K562 (cell line): ENCODE measurements at regions not wholly inside any gene's neighbourhood (a gene's known extent, or its start where the extent isn't known, plus 50 kb on each side); places are given as distances from the start of the nearest gene placed in this dataset.

Source experiments
- FIP1L1 ChIP-seq: fragments of 200-400 bp; formaldehyde crosslinking; IDR thresholded peaks from 2 replicates; pipeline ENCODE4 v1.6.1; 2018; ENCODE audit warnings: mild to moderate bottlenecking, low read depth, low read length; ENCODE audit not compliant: poor library complexity, severe bottlenecking
- GMEB1 ChIP-seq: fragments of 250-450 bp; sonication (Bioruptor Pico); IDR thresholded peaks from 2 replicates; pipeline ENCODE4 v1.4.0; 2020; ENCODE audit warnings: mild to moderate bottlenecking
- HBP1 ChIP-seq: fragments of 450-650 bp; formaldehyde crosslinking; IDR thresholded peaks from 2 replicates; pipeline ENCODE4 v1.4.0; 2022; ENCODE audit warnings: missing genetic modification characterization
- MCM5 ChIP-seq: fragments of 450-650 bp; IDR thresholded peaks from 2 replicates; pipeline ENCODE4 v1.6.1; 2016; ENCODE audit warnings: low read depth
- SMARCE1 ChIP-seq: fragments of 450-650 bp; IDR thresholded peaks from 2 replicates; pipeline ENCODE4 v1.7.1; 2016; ENCODE audit warnings: mild to moderate bottlenecking
- SMC3 ChIP-seq: conservative IDR thresholded peaks from 2 replicates; pipeline ENCODE4 v1.6.1; 2011; ENCODE audit warnings: low read depth, low read length, improper control_type of control experiment; ENCODE audit not compliant: insufficient read depth
- ZBTB7A ChIP-seq: IDR thresholded peaks from 2 replicates; pipeline ENCODE4 v1.6.1; 2011; ENCODE audit warnings: low read depth, mild to moderate bottlenecking, low read length, moderate library complexity, borderline replicate concordance; ENCODE audit not compliant: control insufficient read depth
- ZNF518B ChIP-seq: fragments of 250-450 bp; sonication (Bioruptor Pico); IDR thresholded peaks from 2 replicates; pipeline ENCODE4 v1.5.0; 2021; ENCODE audit warnings: mild to moderate bottlenecking, moderate library complexity
- ZNF583 ChIP-seq: fragments of 250-450 bp; sonication (Bioruptor Pico); IDR thresholded peaks from 2 replicates; pipeline ENCODE4 v1.4.0; 2020

- TF ChIP-seq GMEB1 (CRISPR knock-in tag): no peak
- TF ChIP-seq ZBTB7A: no peak
- TF ChIP-seq HBP1 (CRISPR knock-in tag): no peak
- TF ChIP-seq FIP1L1: no peak
- no peak for TF ChIP-seq SMC3
- no peak for TF ChIP-seq SMARCE1
- no peak for TF ChIP-seq ZNF518B (CRISPR knock-in tag)
- TF ChIP-seq ZNF583 (CRISPR knock-in tag): no peak
- TF ChIP-seq MCM5: no peak
Observed at GRCh38 chr3:98709441-98709840, 53.7 kb upstream of the ST3GAL6 start (continued).
